ENCODE measurements at regions not wholly inside any gene's neighbourhood (a gene's known extent, or its start where the extent isn't known, plus 50 kb on each side); places are given as distances from the start of the nearest gene placed in this dataset.
"Not testable (repeated sequence)": the region's sequence is repeated elsewhere in the genome, so short reads cannot be mapped to it uniquely, and the experiment has no call there.

- no peak for DNase-seq (ENCODE audit: low read depth in 4 of 4, low spot score in 3 of 4)
These were observed 117.7 kb upstream of the CDYL start for GRCh38 chr6:4658486-4658885.

GRCh38 chr6:4656106-4656505 is 120.1 kb upstream of the CDYL start:
- no peak for DNase-seq (ENCODE audit: low read depth in 4 of 4, low spot score in 3 of 4)

- DNase-seq (ENCODE audit: low read depth in 4 of 4, low spot score in 3 of 4): no peak
These were observed 120.8 kb upstream of the CDYL start for GRCh38 chr6:4655196-4656025.

GRCh38 chr6:4653141-4653540 is 123.1 kb upstream of the CDYL start:
- no peak for DNase-seq (ENCODE audit: low read depth in 4 of 4, low spot score in 3 of 4)

- DNase-seq (ENCODE audit: low read depth in 4 of 4, low spot score in 3 of 4): no peak
These were observed 124.3 kb upstream of the CDYL start for GRCh38 chr6:4651831-4652467.

- DNase-seq (ENCODE audit: low read depth in 4 of 4, low spot score in 3 of 4): no peak
These were observed 126.5 kb upstream of the CDYL start for GRCh38 chr6:4649728-4650127.

- DNase-seq (ENCODE audit: low read depth in 4 of 4, low spot score in 3 of 4): peak; percentile 66 to 79 (median 76)
These were observed 128.5 kb upstream of the CDYL start for GRCh38 chr6:4647414-4648365.

GRCh38 chr6:4645713-4646360 is 130.4 kb upstream of the CDYL start:
- no peak for DNase-seq (ENCODE audit: low read depth in 4 of 4, low spot score in 3 of 4)

GRCh38 chr6:4644996-4645395 is 131.2 kb upstream of the CDYL start:
- DNase-seq (ENCODE audit: low read depth in 4 of 4, low spot score in 3 of 4): no peak

- DNase-seq (ENCODE audit: low read depth in 4 of 4, low spot score in 3 of 4): no peak
These were observed 134.7 kb upstream of the CDYL start for GRCh38 chr6:4641461-4641860.

GRCh38 chr6:4640139-4640538 is 136.1 kb upstream of the CDYL start:
- no peak for DNase-seq (ENCODE audit: low read depth in 4 of 4, low spot score in 3 of 4)

GRCh38 chr6:4638641-4639040 is 137.6 kb upstream of the CDYL start:
- DNase-seq (ENCODE audit: low read depth in 4 of 4, low spot score in 3 of 4): no peak

- no peak for DNase-seq (ENCODE audit: low read depth in 4 of 4, low spot score in 3 of 4)
These were observed 138.3 kb upstream of the CDYL start for GRCh38 chr6:4637691-4638433.

- DNase-seq (ENCODE audit: low read depth in 4 of 4, low spot score in 3 of 4): no peak
These were observed 139.4 kb upstream of the CDYL start for GRCh38 chr6:4636881-4637224.

GRCh38 chr6:4636191-4636880 is 139.9 kb upstream of the CDYL start:
- DNase-seq (ENCODE audit: low read depth in 4 of 4, low spot score in 3 of 4): no peak

- DNase-seq (ENCODE audit: low read depth in 4 of 4, low spot score in 3 of 4): no peak
These were observed 140.5 kb upstream of the CDYL start for GRCh38 chr6:4635666-4636065.

GRCh38 chr6:4632421-4632820 is 143.8 kb upstream of the CDYL start:
- no peak for DNase-seq (ENCODE audit: low read depth in 4 of 4, low spot score in 3 of 4)

- not testable (repeated sequence) for DNase-seq (ENCODE audit: low read depth in 4 of 4, low spot score in 3 of 4)
These were observed 146.4 kb upstream of the CDYL start for GRCh38 chr6:4629789-4630188.

GRCh38 chr6:4625557-4625956 is 150.6 kb upstream of the CDYL start:
- no peak for DNase-seq (ENCODE audit: low read depth in 4 of 4, low spot score in 3 of 4)

Data from left renal pelvis (tissue), 4 donors.